Thoracic aorta (tissue), 2 donors: ENCODE measurements at regions not wholly inside any gene's neighbourhood (a gene's known extent, or its start where the extent isn't known, plus 50 kb on each side); places are given as distances from the start of the nearest gene placed in this dataset.
"Not testable (repeated sequence)": the region's sequence is repeated elsewhere in the genome, so short reads cannot be mapped to it uniquely, and the experiment has no call there.

Experiments used
- ATAC-seq: fragments of 150-250 bp; one replicate; pipeline ENCODE4 v1.8.0; 2017; ENCODE audit warnings: low read depth; ENCODE audit not compliant: insufficient number of reproducible peaks, low FRiP score
- DNase-seq: peaks from one replicate; pipeline ENCODE4 v3.0.0-alpha.2; 2020; ENCODE audit warnings: low spot score
- H3K27ac ChIP-seq, 2 donors: fragments of 200-600 bp; sonication (generic); 1 replicate in 1 of 2; 2 replicates in 1 of 2; pipeline ENCODE4 v1.5.1; 2016; ENCODE audit warnings: mild to moderate bottlenecking in 2 of 2, moderate library complexity in 2 of 2
- H3K27me3 ChIP-seq: fragments of 200-600 bp; sonication (generic); replicated peaks from 2 replicates; pipeline ENCODE4 v1.6.0; 2016; ENCODE audit warnings: mild to moderate bottlenecking; ENCODE audit not compliant: insufficient read depth
- H3K36me3 ChIP-seq: fragments of 200-600 bp; sonication (generic); one replicate; pipeline ENCODE4 v1.5.1; 2016
- H3K4me1 ChIP-seq, 2 donors: fragments of 200-600 bp; sonication (generic); 1 replicate in 1 of 2; 2 replicates in 1 of 2; pipeline versions ENCODE4 v1.5.1 to v1.6.0; 2016; ENCODE audit warnings: low read depth in 2 of 2, mild to moderate bottlenecking in 1 of 2; ENCODE audit not compliant: control insufficient read depth in 1 of 2
- H3K4me3 ChIP-seq: fragments of 200-600 bp; sonication (generic); 2 replicates; pipeline ENCODE4 v1.5.1; 2016; ENCODE audit warnings: mild to moderate bottlenecking
- H3K9me3 ChIP-seq: fragments of 200-600 bp; sonication (generic); 2 replicates; pipeline ENCODE4 v1.5.1; 2016
- TF ChIP-seq, protein P1 (sequence below): fragments of 200-600 bp; sonication (generic); IDR thresholded peaks from one replicate; pipeline ENCODE4 v1.5.1; 2019; ENCODE audit warnings: antibody characterized with exemption

DNA sequence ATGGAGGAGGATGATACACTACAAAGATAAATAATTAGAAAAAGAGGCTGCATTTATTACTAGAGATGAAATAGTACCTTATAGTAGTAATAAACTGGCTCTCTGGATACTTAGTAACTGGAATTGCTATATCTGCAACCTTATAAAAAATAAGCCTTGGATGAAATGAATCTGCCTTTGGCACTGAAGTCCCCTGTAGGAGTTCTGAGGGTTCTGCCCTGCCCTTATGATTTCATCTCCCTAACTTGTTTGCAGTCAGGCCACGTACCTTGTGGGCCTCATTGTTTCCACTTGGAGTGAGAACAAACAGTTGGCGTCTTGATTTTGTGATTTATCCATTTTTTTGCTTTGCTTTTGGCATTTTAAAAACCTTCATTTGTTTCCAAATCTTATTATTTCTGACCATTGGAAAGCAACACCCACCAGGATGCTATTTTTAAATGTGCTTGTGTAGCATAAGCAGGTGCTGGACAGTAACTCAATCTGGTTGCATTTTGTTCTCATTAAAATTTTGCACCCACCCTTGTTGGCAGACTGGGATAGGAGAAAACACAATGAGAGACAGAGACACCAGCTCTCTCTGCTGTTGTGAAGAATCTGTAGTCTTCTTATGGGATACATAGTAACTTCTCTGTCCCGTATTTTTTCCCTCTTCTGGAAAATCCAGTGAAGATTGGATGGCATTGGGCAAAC, 518.9 kb upstream of the SGCD start:
- Histone ChIP-seq H3K4me1 (no peaks in the 10 kb centered on the region), H3K27ac (no peak overlapping the region), H3K36me3 (no peaks in the 10 kb centered on the region), H3K4me3 (no peak overlapping the region), H3K27me3 (no peaks in the 10 kb centered on the region), H3K9me3 (no peaks in the 10 kb centered on the region)
- ATAC-seq (no peak), DNase-seq (no peak)
- TF ChIP-seq, protein P1, sequence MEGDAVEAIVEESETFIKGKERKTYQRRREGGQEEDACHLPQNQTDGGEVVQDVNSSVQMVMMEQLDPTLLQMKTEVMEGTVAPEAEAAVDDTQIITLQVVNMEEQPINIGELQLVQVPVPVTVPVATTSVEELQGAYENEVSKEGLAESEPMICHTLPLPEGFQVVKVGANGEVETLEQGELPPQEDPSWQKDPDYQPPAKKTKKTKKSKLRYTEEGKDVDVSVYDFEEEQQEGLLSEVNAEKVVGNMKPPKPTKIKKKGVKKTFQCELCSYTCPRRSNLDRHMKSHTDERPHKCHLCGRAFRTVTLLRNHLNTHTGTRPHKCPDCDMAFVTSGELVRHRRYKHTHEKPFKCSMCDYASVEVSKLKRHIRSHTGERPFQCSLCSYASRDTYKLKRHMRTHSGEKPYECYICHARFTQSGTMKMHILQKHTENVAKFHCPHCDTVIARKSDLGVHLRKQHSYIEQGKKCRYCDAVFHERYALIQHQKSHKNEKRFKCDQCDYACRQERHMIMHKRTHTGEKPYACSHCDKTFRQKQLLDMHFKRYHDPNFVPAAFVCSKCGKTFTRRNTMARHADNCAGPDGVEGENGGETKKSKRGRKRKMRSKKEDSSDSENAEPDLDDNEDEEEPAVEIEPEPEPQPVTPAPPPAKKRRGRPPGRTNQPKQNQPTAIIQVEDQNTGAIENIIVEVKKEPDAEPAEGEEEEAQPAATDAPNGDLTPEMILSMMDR: no peak

DNA sequence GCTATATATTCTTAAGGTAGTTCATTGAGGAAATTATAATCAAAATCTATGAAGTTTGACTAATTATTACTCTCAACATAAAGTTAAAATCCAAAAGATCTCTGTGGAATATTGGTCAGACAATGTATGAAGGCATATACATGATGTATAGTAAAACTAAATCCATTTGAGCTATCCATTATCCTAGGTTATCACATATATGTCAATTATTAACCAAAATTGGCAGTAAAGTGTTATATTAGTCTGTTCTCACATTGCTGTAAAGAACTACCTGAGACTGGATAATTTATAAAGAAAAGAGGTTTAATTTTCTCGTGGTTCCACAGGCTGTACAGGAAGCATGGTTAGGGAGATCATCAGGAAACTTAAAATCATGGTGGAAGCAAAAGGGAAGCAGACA, 511.7 kb upstream of the SGCD start:
- TF ChIP-seq, protein P1: no peak
- DNase-seq: no peak

DNA sequence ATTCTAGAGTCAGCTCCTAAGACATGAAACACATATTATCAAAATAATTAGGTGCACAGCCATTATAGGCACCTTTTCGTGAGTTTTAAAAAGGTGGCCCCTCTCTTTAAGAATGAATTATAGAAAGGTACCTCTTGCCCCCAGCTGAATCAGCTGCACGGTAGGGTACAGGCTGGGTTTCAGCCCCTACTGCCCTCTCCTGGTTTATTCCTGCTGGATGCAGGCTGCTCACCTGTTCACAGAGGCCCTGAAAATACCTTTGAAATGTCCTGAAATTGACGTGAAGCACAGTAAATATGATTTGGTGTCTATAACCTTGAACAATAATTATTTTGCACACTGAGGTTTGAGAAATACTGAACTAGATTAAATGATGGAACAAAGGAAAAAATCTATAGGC, 504.8 kb upstream of the SGCD start:
- TF ChIP-seq, protein P1: no peak
- Histone ChIP-seq H3K9me3 (no peaks in the 10 kb centered on the region), H3K27me3 (no peaks in the 10 kb centered on the region), H3K4me1 (peaks cover 0 to 6% of the 10 kb centered on the region in 2 donors), H3K36me3 (no peaks in the 10 kb centered on the region), H3K4me3 (no peak overlapping the region), H3K27ac (no peak overlapping the region)
- DNase-seq (no peak), ATAC-seq (no peak)

More for the DNA sequence above, 511.7 kb upstream of the SGCD start:
- H3K36me3 ChIP-seq: no peaks in the 10 kb centered on the region
- ATAC-seq: no peak
- H3K27ac ChIP-seq: no peak overlapping the region
- H3K4me3 ChIP-seq: no peak overlapping the region
- peaks cover 0 to 10% of the 10 kb centered on the region in 2 donors for H3K4me1 ChIP-seq
- H3K27me3 ChIP-seq: no peaks in the 10 kb centered on the region
- H3K9me3 ChIP-seq: no peaks in the 10 kb centered on the region

DNA sequence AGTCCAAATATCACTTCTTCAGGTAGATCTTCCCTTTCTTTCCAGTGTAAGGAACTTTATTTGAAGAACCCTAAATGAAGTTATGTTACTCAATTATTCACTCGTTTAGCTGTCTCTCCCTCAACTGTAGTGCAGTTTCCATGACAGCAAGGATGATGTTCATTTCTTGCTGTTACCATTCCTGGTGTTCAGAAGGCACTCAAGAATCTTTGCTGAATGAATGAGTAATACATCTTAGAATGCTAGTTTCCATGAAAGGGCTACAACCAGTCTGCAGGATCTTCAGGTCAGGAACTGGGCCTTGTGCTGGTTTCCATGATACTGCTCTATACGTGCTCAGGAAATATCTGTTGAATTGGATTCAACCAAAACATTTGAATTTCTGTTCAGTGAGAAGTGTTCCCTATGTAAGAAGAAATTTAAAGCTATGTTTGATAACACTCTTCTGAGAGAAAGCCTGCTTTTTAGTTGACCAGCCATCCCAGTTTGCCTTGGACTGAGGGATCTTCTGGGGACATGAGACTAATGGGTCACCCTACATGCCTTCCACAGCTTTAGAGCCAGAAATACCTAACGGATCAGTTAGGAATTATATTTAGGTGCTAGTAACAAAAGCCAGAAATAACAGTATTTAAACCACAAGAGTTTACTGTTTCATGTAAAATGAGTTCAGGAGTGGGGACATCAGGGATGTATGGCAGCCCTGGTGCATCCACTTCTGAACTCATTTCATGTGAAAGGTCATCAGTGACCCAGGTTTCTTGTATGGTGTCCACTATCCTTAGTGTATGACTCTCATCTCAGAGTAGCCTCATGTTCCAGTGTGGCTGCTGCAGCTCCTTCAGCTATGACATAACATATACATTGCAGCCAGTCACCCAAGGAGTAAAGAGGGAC, 500.1 kb upstream of the SGCD start:
- no peak for ATAC-seq
- H3K36me3 ChIP-seq: no peaks in the 10 kb centered on the region
- TF ChIP-seq, protein P1: no peak
- no peak overlapping the region for H3K27ac ChIP-seq
- H3K4me3 ChIP-seq: no peak overlapping the region
- no peaks in the 10 kb centered on the region for H3K4me1 ChIP-seq
- no peaks in the 10 kb centered on the region for H3K9me3 ChIP-seq
- DNase-seq: no peak
- H3K27me3 ChIP-seq: no peaks in the 10 kb centered on the region

DNA sequence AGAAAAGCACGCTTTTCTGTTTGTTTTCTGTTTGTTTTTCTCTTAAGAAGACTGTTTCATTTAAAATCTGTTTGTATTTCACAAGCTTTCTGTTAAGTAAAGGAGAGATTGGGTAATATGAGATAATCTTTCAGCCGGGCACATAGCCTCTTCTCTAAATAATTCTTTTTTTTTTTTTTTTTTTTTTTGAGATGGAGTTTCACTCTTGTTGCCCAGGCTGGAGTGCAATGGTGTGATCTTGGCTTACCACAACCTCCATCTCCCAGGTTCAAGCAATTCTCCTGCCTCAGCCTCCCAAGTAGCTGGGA, 499.5 kb upstream of the SGCD start:
- H3K9me3 ChIP-seq, H3K27me3 ChIP-seq, H3K4me1 ChIP-seq, ATAC-seq, H3K27ac ChIP-seq, DNase-seq, H3K36me3 ChIP-seq, H3K4me3 ChIP-seq: not testable (repeated sequence)
